ENCODE measurements at regions not wholly inside any gene's neighbourhood (a gene's known extent, or its start where the extent isn't known, plus 50 kb on each side); places are given as distances from the start of the nearest gene placed in this dataset.
"Not testable (repeated sequence)": the region's sequence is repeated elsewhere in the genome, so short reads cannot be mapped to it uniquely, and the experiment has no call there.

- intact Hi-C loops (cut with DNase I): no loop called here
- TF ChIP-seq CTCF (IDR thresholded peaks at IDR 0.05): no peak
Observed at GRCh38 chrX:1052021-1052420, 160.4 kb downstream of the CRLF2 start.

GRCh38 chrX:1051421-1051820, 161.0 kb downstream of the CRLF2 start:
- DNase-seq (no peak), ATAC-seq (no peak)
- intact Hi-C loops (cut with DNase I): no loop called here
- no peak for TF ChIP-seq CTCF (IDR thresholded peaks at IDR 0.05)
- no peaks in the 10 kb centered on the region for H3K36me3 ChIP-seq
- no peaks in the 10 kb centered on the region for H3K4me1 ChIP-seq
- H3K4me3 ChIP-seq: no peak overlapping the region
- no peak overlapping the region for H3K27ac ChIP-seq
- H3K27me3 ChIP-seq: no peaks in the 10 kb centered on the region
- peaks cover 0 to 49% of the 10 kb centered on the region in 2 donors for H3K9me3 ChIP-seq

More at GRCh38 chrX:1052021-1052420, 160.4 kb downstream of the CRLF2 start:
- DNase-seq (no peak), ATAC-seq (no peak)
- H3K9me3 ChIP-seq: peaks cover 0 to 45% of the 10 kb centered on the region in 2 donors
- no peaks in the 10 kb centered on the region for H3K4me1 ChIP-seq
- no peak overlapping the region for H3K4me3 ChIP-seq
- no peaks in the 10 kb centered on the region for H3K27me3 ChIP-seq
- H3K27ac ChIP-seq: no peak overlapping the region
- H3K36me3 ChIP-seq: no peaks in the 10 kb centered on the region

GRCh38 chrX:1045680-1046314, 166.7 kb downstream of the CRLF2 start:
- ATAC-seq: no peak
- Histone ChIP-seq H3K4me3 (no peak overlapping the region), H3K27me3 (no peaks in the 10 kb centered on the region), H3K36me3 (no peaks in the 10 kb centered on the region), H3K4me1 (no peaks in the 10 kb centered on the region), H3K9me3 (peaks cover 0 to 20% of the 10 kb centered on the region in 2 donors), H3K27ac (no peak overlapping the region)
- DNase-seq: no peak
- no peak for TF ChIP-seq CTCF (IDR thresholded peaks at IDR 0.05)
- intact Hi-C loops (cut with DNase I): no loop called here

GRCh38 chrX:1041091-1041490, 171.4 kb downstream of the CRLF2 start:
- DNase-seq (peak in 2 of 4 donors; percentile 11 to 67), ATAC-seq (no peak)
- no peak for TF ChIP-seq CTCF (IDR thresholded peaks at IDR 0.05)
- Histone ChIP-seq H3K27ac (no peak overlapping the region), H3K4me1 (no peaks in the 10 kb centered on the region), H3K36me3 (no peaks in the 10 kb centered on the region), H3K27me3 (no peaks in the 10 kb centered on the region), H3K4me3 (no peak overlapping the region), H3K9me3 (peaks cover 0 to 27% of the 10 kb centered on the region in 2 donors)
- intact Hi-C loops (cut with DNase I): no loop called here

- ATAC-seq; H3K36me3 ChIP-seq; intact Hi-C loops (cut with DNase I); H3K4me1 ChIP-seq; DNase-seq; H3K27me3 ChIP-seq; H3K27ac ChIP-seq; H3K4me3 ChIP-seq: not testable (repeated sequence)
- peaks cover 0 to 19% of the 10 kb centered on the region in 2 donors for H3K9me3 ChIP-seq
Observed at GRCh38 chrX:1035931-1036330, 176.5 kb downstream of the CRLF2 start.

- no peaks in the 10 kb centered on the region for H3K4me1 ChIP-seq
- ATAC-seq (no peak), DNase-seq (no peak)
- no peak overlapping the region for H3K27ac ChIP-seq
- H3K27me3 ChIP-seq: no peaks in the 10 kb centered on the region
- no peak overlapping the region for H3K4me3 ChIP-seq
- no peak for TF ChIP-seq CTCF (IDR thresholded peaks at IDR 0.05)
- H3K9me3 ChIP-seq: peaks cover 0 to 19% of the 10 kb centered on the region in 2 donors
- intact Hi-C loops (cut with DNase I): no loop called here
- no peaks in the 10 kb centered on the region for H3K36me3 ChIP-seq
Observed at GRCh38 chrX:1035206-1035605, 177.2 kb downstream of the CRLF2 start.
